DND-41 (cell line): ENCODE measurements at regions not wholly inside any gene's neighbourhood (a gene's known extent, or its start where the extent isn't known, plus 50 kb on each side); places are given as distances from the start of the nearest gene placed in this dataset.

Source experiments
- EZH2 ChIP-seq: IDR thresholded peaks from 3 replicates; pipeline ENCODE4 v1.6.1; 2012; ENCODE audit warnings: borderline replicate concordance, low read depth, mild to moderate bottlenecking, moderate library complexity, low read length, inconsistent platforms; ENCODE audit not compliant: severe bottlenecking
- TF ChIP-seq, protein P1 (sequence below): IDR thresholded peaks from 2 replicates; pipeline ENCODE4 v1.5.1; 2012; ENCODE audit warnings: borderline replicate concordance, low read length, moderate library complexity, mild to moderate bottlenecking; ENCODE audit not compliant: poor library complexity, severe bottlenecking; ENCODE audit errors: extremely low read depth

DNA sequence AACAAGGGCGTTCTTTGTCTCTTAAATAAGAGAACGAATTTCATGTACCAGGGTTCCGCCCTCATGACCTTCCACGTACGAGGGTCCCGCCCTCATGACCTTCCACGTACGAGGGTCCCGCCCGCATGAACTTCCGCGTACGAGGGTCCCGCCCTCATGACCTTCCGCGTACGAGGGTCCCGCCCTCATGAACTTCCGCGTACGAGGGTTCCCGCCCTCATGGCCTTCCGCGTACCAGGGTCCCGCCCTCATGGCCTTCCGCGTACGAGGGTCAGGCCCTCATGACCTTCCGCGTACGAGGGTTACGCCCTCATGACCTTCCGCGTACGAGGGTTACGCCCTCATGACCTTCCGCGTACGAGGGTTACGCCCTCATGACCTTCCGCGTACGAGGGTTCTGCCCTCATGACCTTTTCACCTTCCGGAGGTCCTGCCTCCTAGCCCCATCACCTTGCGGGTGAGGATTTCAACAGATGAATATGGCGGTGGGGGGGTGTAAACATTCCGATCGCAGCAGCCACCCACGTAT, 273.9 kb upstream of the ADAMTS16 start:
- TF ChIP-seq, protein P1, sequence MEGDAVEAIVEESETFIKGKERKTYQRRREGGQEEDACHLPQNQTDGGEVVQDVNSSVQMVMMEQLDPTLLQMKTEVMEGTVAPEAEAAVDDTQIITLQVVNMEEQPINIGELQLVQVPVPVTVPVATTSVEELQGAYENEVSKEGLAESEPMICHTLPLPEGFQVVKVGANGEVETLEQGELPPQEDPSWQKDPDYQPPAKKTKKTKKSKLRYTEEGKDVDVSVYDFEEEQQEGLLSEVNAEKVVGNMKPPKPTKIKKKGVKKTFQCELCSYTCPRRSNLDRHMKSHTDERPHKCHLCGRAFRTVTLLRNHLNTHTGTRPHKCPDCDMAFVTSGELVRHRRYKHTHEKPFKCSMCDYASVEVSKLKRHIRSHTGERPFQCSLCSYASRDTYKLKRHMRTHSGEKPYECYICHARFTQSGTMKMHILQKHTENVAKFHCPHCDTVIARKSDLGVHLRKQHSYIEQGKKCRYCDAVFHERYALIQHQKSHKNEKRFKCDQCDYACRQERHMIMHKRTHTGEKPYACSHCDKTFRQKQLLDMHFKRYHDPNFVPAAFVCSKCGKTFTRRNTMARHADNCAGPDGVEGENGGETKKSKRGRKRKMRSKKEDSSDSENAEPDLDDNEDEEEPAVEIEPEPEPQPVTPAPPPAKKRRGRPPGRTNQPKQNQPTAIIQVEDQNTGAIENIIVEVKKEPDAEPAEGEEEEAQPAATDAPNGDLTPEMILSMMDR, result no peak
- TF ChIP-seq EZH2, result no peak
